ENCODE measurements at regions not wholly inside any gene's neighbourhood (a gene's known extent, or its start where the extent isn't known, plus 50 kb on each side); places are given as distances from the start of the nearest gene placed in this dataset.

DNA sequence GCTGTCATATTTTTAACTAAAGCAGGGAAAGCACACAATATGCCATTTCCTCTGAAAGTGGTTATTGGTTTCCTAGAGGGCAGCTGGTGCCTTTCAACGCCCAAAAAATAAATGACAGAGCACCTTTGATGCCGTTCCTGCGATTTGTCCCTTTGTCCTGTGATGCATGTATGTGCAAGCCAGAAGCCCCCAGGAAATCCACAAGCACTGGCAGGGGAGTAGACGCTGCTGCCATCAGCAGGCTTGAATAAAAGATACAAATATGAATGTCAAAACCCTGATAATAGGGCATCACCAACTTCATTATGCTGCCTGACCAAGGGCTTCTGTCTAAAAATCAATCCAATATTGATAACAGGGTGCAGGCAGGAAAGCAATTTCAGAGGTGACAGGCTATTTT lies 246.1 kb downstream of the FBXO15 start:
- DNase-seq (ENCODE audit: low spot score in 2 of 2): no peak
- Histone ChIP-seq H3K27me3 (no peaks in the 10 kb centered on the region), H3K27ac (no peak overlapping the region), H3K9me3 (no peaks in the 10 kb centered on the region), H3K36me3 (no peaks in the 10 kb centered on the region), H3K4me1 (no peaks in the 10 kb centered on the region), H3K4me3 (no peak overlapping the region)
- TF ChIP-seq, protein P1, sequence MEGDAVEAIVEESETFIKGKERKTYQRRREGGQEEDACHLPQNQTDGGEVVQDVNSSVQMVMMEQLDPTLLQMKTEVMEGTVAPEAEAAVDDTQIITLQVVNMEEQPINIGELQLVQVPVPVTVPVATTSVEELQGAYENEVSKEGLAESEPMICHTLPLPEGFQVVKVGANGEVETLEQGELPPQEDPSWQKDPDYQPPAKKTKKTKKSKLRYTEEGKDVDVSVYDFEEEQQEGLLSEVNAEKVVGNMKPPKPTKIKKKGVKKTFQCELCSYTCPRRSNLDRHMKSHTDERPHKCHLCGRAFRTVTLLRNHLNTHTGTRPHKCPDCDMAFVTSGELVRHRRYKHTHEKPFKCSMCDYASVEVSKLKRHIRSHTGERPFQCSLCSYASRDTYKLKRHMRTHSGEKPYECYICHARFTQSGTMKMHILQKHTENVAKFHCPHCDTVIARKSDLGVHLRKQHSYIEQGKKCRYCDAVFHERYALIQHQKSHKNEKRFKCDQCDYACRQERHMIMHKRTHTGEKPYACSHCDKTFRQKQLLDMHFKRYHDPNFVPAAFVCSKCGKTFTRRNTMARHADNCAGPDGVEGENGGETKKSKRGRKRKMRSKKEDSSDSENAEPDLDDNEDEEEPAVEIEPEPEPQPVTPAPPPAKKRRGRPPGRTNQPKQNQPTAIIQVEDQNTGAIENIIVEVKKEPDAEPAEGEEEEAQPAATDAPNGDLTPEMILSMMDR (IDR thresholded peaks at IDR 0.05): no peak
- intact Hi-C loops (cut with DNase I): no loop called here

DNA sequence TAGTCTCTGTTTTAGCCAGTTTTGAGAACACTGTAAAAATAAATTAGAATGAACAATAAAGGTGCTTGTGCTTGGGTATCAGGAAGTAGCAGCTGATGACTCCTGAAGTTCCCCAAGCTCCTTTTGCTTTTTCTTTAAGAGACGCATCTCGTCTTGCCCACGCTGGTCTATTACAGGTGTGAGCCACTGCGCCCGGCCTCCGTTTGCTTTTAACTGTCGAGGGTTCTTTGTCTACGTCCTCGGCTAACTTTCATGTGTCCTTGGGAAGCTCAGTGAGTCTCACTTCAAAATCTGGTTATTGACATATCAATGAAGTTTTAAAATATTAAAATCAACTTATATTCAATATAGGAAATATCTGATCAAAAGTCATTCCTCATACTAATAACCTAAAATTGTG lies 246.5 kb downstream of the FBXO15 start:
- H3K4me3 ChIP-seq: no peak overlapping the region
- H3K27ac ChIP-seq: no peak overlapping the region
- no peaks in the 10 kb centered on the region for H3K36me3 ChIP-seq
- TF ChIP-seq, protein P1 (IDR thresholded peaks at IDR 0.05): no peak
- no peaks in the 10 kb centered on the region for H3K27me3 ChIP-seq
- no peaks in the 10 kb centered on the region for H3K4me1 ChIP-seq
- no peak for DNase-seq (ENCODE audit: low spot score in 2 of 2)
- intact Hi-C loops (cut with DNase I): no loop called here
- no peaks in the 10 kb centered on the region for H3K9me3 ChIP-seq

DNA sequence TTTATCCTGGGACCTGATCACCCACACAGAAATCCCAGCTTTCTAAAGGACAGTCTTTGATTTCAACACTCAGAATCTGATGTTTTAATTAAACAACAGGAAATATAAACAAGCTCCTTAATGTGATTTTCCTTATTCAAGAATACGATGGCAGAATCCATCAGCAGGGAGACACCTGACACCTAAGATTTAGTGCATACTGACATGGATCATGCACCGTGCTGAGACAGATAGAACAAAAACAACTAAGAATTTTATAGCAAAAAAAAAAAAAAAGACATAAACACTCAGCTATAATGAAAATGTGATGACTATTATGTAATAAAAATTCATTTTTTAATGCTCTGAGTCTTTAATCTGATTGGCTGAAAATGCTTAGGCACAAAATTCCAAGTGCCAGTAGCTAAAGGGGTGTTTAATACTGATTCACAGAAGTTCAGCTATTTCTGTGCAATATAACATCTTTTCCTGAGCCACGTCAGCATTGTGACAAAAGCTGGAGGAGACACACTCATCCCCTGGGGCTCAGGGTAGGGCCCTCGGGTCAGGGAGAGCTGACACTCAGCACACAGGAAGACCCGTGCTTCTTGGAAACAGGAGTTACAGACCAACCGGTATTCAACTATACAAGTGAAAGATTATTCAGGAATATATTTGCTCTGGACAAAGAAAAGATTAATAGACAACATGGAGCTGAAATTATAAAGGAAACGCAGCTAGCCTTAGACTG lies 247.4 kb downstream of the FBXO15 start:
- intact Hi-C loops (cut with DNase I): no loop called here
- TF ChIP-seq, protein P1 (IDR thresholded peaks at IDR 0.05): no peak
- DNase-seq (ENCODE audit: low spot score in 2 of 2): no peak
- Histone ChIP-seq H3K36me3 (no peaks in the 10 kb centered on the region), H3K27ac (no peak overlapping the region), H3K4me3 (no peak overlapping the region), H3K9me3 (no peaks in the 10 kb centered on the region), H3K4me1 (no peaks in the 10 kb centered on the region), H3K27me3 (no peaks in the 10 kb centered on the region)

DNA sequence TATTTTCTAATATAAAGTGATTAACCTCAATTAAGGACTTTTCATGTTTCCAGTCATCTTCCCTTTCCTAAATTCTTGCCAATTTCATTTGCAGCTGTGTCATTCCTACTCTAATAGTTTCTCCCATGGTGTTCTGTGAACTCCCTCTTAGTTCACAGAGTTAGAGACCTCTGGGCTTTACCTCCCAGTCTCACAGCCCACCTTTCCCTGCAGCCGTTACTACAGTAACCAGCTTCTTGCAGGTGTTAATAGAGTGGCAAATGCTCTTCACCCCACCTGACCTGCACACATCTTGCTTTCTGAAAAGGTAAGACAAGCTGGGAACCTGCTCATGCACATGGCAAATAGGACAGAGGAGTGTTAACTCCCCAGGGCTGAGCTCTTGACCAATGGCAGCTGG lies 250.1 kb downstream of the FBXO15 start:
- intact Hi-C loops (cut with DNase I): no loop called here

DNA sequence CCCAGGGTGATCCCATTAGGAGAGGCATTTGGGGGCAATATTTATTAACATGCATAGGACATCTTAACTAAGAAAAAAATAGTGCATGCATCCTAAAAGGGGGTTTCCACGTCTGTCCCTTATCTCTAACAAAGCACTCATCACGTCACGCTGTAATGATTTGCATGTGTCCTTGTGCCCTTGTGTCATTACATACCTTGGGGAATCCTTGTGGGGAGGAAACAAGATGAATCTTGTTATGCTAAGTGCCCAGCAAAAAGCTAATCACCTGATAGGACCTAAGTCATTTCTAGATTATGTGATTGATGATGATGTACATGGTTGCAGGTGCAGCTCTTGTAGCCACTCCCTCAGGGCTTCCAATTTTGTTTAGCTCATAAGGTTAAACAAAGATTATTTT lies 250.9 kb downstream of the FBXO15 start:
- Histone ChIP-seq H3K4me3 (no peak overlapping the region), H3K4me1 (no peaks in the 10 kb centered on the region), H3K27ac (no peak overlapping the region), H3K36me3 (no peaks in the 10 kb centered on the region), H3K27me3 (no peaks in the 10 kb centered on the region), H3K9me3 (no peaks in the 10 kb centered on the region)
- intact Hi-C loops (cut with DNase I): no loop called here
- TF ChIP-seq, protein P1 (IDR thresholded peaks at IDR 0.05): no peak
- no peak for DNase-seq (ENCODE audit: low spot score in 2 of 2)

More for the DNA sequence above, 250.1 kb downstream of the FBXO15 start:
- TF ChIP-seq, protein P1 (IDR thresholded peaks at IDR 0.05): no peak
- H3K9me3 ChIP-seq: no peaks in the 10 kb centered on the region
- H3K27ac ChIP-seq: no peak overlapping the region
- no peak for DNase-seq (ENCODE audit: low spot score in 2 of 2)
- no peak overlapping the region for H3K4me3 ChIP-seq
- no peaks in the 10 kb centered on the region for H3K27me3 ChIP-seq
- no peaks in the 10 kb centered on the region for H3K36me3 ChIP-seq
- no peaks in the 10 kb centered on the region for H3K4me1 ChIP-seq

DNA sequence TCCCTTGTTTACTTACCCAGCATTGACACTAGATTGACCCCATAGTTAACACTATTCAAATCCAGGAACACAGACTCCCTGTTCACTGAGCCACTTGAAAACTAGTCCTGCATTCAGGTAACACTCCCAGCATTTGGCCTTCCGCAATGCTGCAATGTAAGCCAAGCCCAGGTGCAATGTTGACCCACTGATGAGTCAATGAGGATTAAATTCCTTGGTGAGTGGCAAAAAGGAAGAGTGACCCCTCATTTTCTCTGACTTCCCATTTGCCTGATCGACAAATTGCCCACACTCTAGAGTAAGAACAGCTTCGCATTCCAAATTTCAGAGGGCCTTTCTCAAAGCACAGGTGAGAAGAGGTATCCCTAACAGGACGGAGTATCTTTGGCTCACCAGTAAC lies 251.9 kb downstream of the FBXO15 start:
- Histone ChIP-seq H3K4me3 (no peak overlapping the region), H3K36me3 (no peaks in the 10 kb centered on the region), H3K27me3 (no peaks in the 10 kb centered on the region), H3K4me1 (no peaks in the 10 kb centered on the region), H3K27ac (no peak overlapping the region), H3K9me3 (no peaks in the 10 kb centered on the region)
- TF ChIP-seq, protein P1 (IDR thresholded peaks at IDR 0.05): no peak
- intact Hi-C loops (cut with DNase I): no loop called here
- no peak for DNase-seq (ENCODE audit: low spot score in 2 of 2)

Measured in ascending aorta (tissue), 2 donors.